ENCODE measurements at regions not wholly inside any gene's neighbourhood (a gene's known extent, or its start where the extent isn't known, plus 50 kb on each side); places are given as distances from the start of the nearest gene placed in this dataset.

GRCh38 chr14:104307246-104307626, 168.8 kb downstream of the KIF26A start:
- TF ChIP-seq POLR2A (IDR thresholded peaks at IDR 0.05; ENCODE audit: low read length) = no peak
- no peak for TF ChIP-seq GATA1 (IDR thresholded peaks at IDR 0.05; ENCODE audit: low read depth, low read length)

All from erythroblast (primary cell).